B cell (primary cell): ENCODE measurements at regions not wholly inside any gene's neighbourhood (a gene's known extent, or its start where the extent isn't known, plus 50 kb on each side); places are given as distances from the start of the nearest gene placed in this dataset.

Experiments
- ATAC-seq: fragments of 200-7000 bp; cut with Tn5 transposase; one replicate; pipeline ENCODE4 v1.10.0; 2021; ENCODE audit warnings: low read depth, mild to moderate bottlenecking, moderate number of reproducible peaks, moderate library complexity
- CTCF ChIA-PET: fragments of 350-600 bp; sonication (Branson Sonifier 250); formaldehyde crosslinking; loops from one replicate; lab custom pipeline; 2021; ENCODE audit warnings: antibody characterized with exemption, inconsistent platforms; lab: Charles Lee
- POLR2A ChIA-PET: fragments of 350-600 bp; sonication (Branson Sonifier 250); formaldehyde crosslinking; loops from one replicate; lab custom pipeline; 2021; ENCODE audit warnings: antibody characterized with exemption; lab: Charles Lee
- DNase-seq: peaks from one replicate; pipeline ENCODE4 v3.0.0; 2013
- H2AFZ ChIP-seq: 2 replicates; pipeline ENCODE4 v1.6.1; 2012; ENCODE audit warnings: mild to moderate bottlenecking, low read depth, low read length; ENCODE audit not compliant: insufficient read depth, poor library complexity, severe bottlenecking
- H3K27ac ChIP-seq, 2 donors: 1 replicate in 1 of 2; 2 replicates in 1 of 2; pipeline ENCODE4 v1.5.1; 2012 to 2013; ENCODE audit warnings: low read length in 2 of 2, mild to moderate bottlenecking in 2 of 2, moderate library complexity in 1 of 2
- H3K27me3 ChIP-seq, 4 experiments: fragments of 200-600 bp in 1 of 4; sonication (generic) in 1 of 4; replicated peaks in 1 of 4; 1 replicate in 2 of 4; 2 replicates in 2 of 4; pipeline versions ENCODE4 v1.6.1 to v1.7.0; 2013 to 2016; ENCODE audit warnings: low read length in 3 of 4, mild to moderate bottlenecking in 2 of 4, mixed read lengths in 1 of 4, moderate library complexity in 1 of 4; ENCODE audit not compliant: insufficient read depth in 4 of 4, control insufficient read depth in 3 of 4; ENCODE audit errors: control extremely low read depth in 1 of 4
- H3K36me3 ChIP-seq, 2 experiments: replicated peaks in 1 of 2; 1 replicate in 1 of 2; 2 replicates in 1 of 2; pipeline versions ENCODE4 v1.6.1 to v1.7.1; 2013; ENCODE audit warnings: low read length in 1 of 2; ENCODE audit not compliant: insufficient read depth in 2 of 2, control insufficient read depth in 1 of 2; ENCODE audit errors: control extremely low read depth in 1 of 2, extremely low read depth in 1 of 2
- H3K4me1 ChIP-seq, 2 donors: fragments of 200-600 bp in 1 of 2; sonication (generic) in 1 of 2; 1 replicate in 1 of 2; 2 replicates in 1 of 2; pipeline versions ENCODE4 v1.5.1 to v1.6.1; 2013 to 2017; ENCODE audit warnings: low read length in 2 of 2; ENCODE audit not compliant: control insufficient read depth in 2 of 2, insufficient read depth in 2 of 2
- H3K4me2 ChIP-seq: replicated peaks from 2 replicates; pipeline ENCODE3; 2012; ENCODE audit warnings: mild to moderate bottlenecking, low read depth, low read length; ENCODE audit not compliant: poor library complexity, severe bottlenecking
- H3K4me3 ChIP-seq, 5 experiments: fragments of 200-600 bp in 1 of 5; sonication (generic) in 1 of 5; 1 replicate in 3 of 5; 2 replicates in 2 of 5; pipeline versions ENCODE4 v1.5.1 to v1.7.0; 2011 to 2016; ENCODE audit warnings: low read length in 4 of 5, mild to moderate bottlenecking in 4 of 5, low read depth in 2 of 5, control low read depth in 1 of 5, moderate library complexity in 1 of 5; ENCODE audit not compliant: insufficient read depth in 1 of 5; ENCODE audit errors: control extremely low read depth in 1 of 5, extremely low read depth in 1 of 5
- H3K79me2 ChIP-seq: fragments of 200-600 bp; sonication (generic); one replicate; pipeline ENCODE4 v1.6.0; 2016; ENCODE audit warnings: low read length; ENCODE audit not compliant: control insufficient read depth, insufficient read depth
- H3K9ac ChIP-seq: fragments of 200-600 bp; sonication (generic); 2 replicates; pipeline ENCODE4 v1.6.1; 2017; ENCODE audit warnings: mild to moderate bottlenecking, low read length, moderate library complexity
- H3K9me3 ChIP-seq, 3 donors: one replicate each; pipeline versions ENCODE4 v1.6.1 to v1.7.1; 2013; ENCODE audit warnings: low read length in 2 of 3; ENCODE audit not compliant: control insufficient read depth in 2 of 3, insufficient read depth in 1 of 3; ENCODE audit errors: control extremely low read depth in 1 of 3
- H4K20me1 ChIP-seq: 2 replicates; pipeline ENCODE4 v1.6.0; 2012; ENCODE audit warnings: mild to moderate bottlenecking, low read length; ENCODE audit not compliant: insufficient read depth, control insufficient read depth, poor library complexity, severe bottlenecking
- H3K27ac Mint-ChIP-seq: one replicate; pipeline ENCODE4 v1.8.0; 2021; ENCODE audit warnings: mixed read lengths
- H3K27me3 Mint-ChIP-seq: one replicate; pipeline ENCODE4 v1.8.0; 2021; ENCODE audit warnings: mixed read lengths
- H3K4me1 Mint-ChIP-seq: one replicate; pipeline ENCODE4 v1.8.0; 2021; ENCODE audit warnings: mixed read lengths
- H3K4me3 Mint-ChIP-seq: one replicate; pipeline ENCODE4 v1.8.0; 2021; ENCODE audit warnings: mixed read lengths
- H3K9me3 Mint-ChIP-seq: one replicate; pipeline ENCODE4 v1.8.0; 2022; ENCODE audit warnings: mixed read lengths; ENCODE audit not compliant: insufficient read depth
- EZH2 ChIP-seq: IDR thresholded peaks from 2 replicates; pipeline ENCODE4 v1.6.1; 2012; ENCODE audit warnings: borderline replicate concordance, low read depth, mild to moderate bottlenecking, moderate library complexity, low read length; ENCODE audit not compliant: insufficient read depth, poor library complexity, severe bottlenecking
- WGBS: methylation state at CpG from one replicate; pipeline ENCODE4 v1.1.5; 2013; ENCODE audit warnings: missing lambda C conversion rate; ENCODE audit not compliant: insufficient coverage; 5-methylcytosine and 5-hydroxymethylcytosine counted together
- intact Hi-C: fragments of 100-400 bp; cut with micrococcal nuclease; formaldehyde crosslinking; loops from one replicate; pipeline ENCODE4 v1.10.0; 2022
- TF ChIP-seq, protein P1 (sequence below): fragments of 200-600 bp; IDR thresholded peaks from one replicate; pipeline ENCODE4 v1.8.0; 2022; ENCODE audit warnings: antibody characterized with exemption, mild to moderate bottlenecking

DNA sequence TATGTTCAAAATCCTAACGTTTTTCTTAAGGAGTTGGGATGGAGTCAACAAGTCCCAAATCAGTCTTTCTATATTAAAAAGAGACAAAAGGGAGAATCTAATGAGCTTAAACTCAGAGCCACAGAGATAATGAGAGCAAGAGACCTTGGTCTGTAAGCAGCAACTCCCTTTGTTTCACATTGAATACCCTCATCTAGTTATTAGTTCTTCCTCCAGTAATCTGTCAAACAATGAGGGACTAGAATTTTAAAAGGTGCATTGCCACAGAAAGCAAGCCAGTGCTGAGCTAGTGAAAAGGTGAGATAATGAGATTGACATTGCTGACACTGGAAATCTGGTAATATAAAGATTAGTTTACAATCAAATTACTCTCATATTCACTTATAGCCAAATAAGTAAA is 718.6 kb downstream of the DACH1 start:
- DNase-seq (no peak), ATAC-seq (no peak)
- Histone ChIP-seq H2AFZ (no peak overlapping the region), H3K36me3 (no peaks in the 10 kb centered on the region), H3K79me2 (no peaks in the 10 kb centered on the region), H3K9ac (no peak overlapping the region), H3K4me2 (no peak overlapping the region), H3K4me1 (no peaks in the 10 kb centered on the region), H3K27ac (no peak overlapping the region), H3K27me3 (no peaks in the 10 kb centered on the region), H3K9me3 (no peaks in the 10 kb centered on the region), H4K20me1 (no peaks in the 10 kb centered on the region), H3K4me3 (no peak overlapping the region)
- POLR2A ChIA-PET, result no interaction called here
- H3K9me3 Mint-ChIP-seq, result no peaks in the 10 kb centered on the region
- H3K27ac Mint-ChIP-seq, result no peak overlapping the region
- no peaks in the 10 kb centered on the region for H3K4me1 Mint-ChIP-seq
- CTCF ChIA-PET, result no interaction called here
- no peaks in the 10 kb centered on the region for H3K27me3 Mint-ChIP-seq
- intact Hi-C loops, result no loop called here
- TF ChIP-seq, protein P1, sequence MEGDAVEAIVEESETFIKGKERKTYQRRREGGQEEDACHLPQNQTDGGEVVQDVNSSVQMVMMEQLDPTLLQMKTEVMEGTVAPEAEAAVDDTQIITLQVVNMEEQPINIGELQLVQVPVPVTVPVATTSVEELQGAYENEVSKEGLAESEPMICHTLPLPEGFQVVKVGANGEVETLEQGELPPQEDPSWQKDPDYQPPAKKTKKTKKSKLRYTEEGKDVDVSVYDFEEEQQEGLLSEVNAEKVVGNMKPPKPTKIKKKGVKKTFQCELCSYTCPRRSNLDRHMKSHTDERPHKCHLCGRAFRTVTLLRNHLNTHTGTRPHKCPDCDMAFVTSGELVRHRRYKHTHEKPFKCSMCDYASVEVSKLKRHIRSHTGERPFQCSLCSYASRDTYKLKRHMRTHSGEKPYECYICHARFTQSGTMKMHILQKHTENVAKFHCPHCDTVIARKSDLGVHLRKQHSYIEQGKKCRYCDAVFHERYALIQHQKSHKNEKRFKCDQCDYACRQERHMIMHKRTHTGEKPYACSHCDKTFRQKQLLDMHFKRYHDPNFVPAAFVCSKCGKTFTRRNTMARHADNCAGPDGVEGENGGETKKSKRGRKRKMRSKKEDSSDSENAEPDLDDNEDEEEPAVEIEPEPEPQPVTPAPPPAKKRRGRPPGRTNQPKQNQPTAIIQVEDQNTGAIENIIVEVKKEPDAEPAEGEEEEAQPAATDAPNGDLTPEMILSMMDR, result no peak
- TF ChIP-seq EZH2, result no peak
- no CpG with 5 or more reads among the region's 1 CpG for WGBS
- no peak overlapping the region for H3K4me3 Mint-ChIP-seq

DNA sequence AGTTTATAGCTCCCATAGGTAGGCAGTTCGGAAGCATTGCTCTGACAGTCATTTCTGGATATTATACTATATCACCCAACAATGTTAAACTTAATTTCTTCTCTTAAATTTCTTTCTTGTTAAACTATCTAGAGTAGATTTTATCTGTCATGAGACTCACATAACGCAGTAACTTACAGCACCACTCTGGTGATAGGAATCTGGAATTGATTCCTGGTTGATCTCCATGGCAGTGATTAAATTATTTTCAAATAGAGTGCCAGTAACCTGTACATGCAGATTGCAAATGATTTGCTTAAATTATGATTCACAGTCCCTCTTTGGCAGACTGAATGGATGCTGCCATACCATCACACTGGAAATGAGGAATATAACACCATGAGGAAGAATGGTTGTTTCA is 722.1 kb downstream of the DACH1 start:
- Histone ChIP-seq H3K4me1 (no peaks in the 10 kb centered on the region), H3K9me3 (no peaks in the 10 kb centered on the region), H2AFZ (no peak overlapping the region), H3K4me3 (no peak overlapping the region), H3K79me2 (no peaks in the 10 kb centered on the region), H3K9ac (no peak overlapping the region), H3K27ac (no peak overlapping the region), H3K27me3 (no peaks in the 10 kb centered on the region), H3K4me2 (no peak overlapping the region), H4K20me1 (no peaks in the 10 kb centered on the region), H3K36me3 (no peaks in the 10 kb centered on the region)
- H3K27ac Mint-ChIP-seq, result no peak overlapping the region
- no peak for ATAC-seq
- no peak overlapping the region for H3K4me3 Mint-ChIP-seq
- WGBS, result no CpG with 5 or more reads among the region's 2 CpGs
- intact Hi-C loops, result no loop called here
- ChIA-PET CTCF (no interaction called here), POLR2A (no interaction called here)
- DNase-seq, result no peak
- H3K4me1 Mint-ChIP-seq, result no peaks in the 10 kb centered on the region
- TF ChIP-seq, protein P1, result no peak
- TF ChIP-seq EZH2, result no peak
- H3K27me3 Mint-ChIP-seq, result no peaks in the 10 kb centered on the region
- H3K9me3 Mint-ChIP-seq, result no peaks in the 10 kb centered on the region
